Prostate gland (tissue), 2 donors: ENCODE measurements at regions not wholly inside any gene's neighbourhood (a gene's known extent, or its start where the extent isn't known, plus 50 kb on each side); places are given as distances from the start of the nearest gene placed in this dataset.

Experiments used
- POLR2A ChIP-seq: fragments of 450-650 bp; IDR thresholded peaks from one replicate; pipeline ENCODE4 v1.6.1; 2016; ENCODE audit warnings: antibody characterized with exemption, mild to moderate bottlenecking
- TF ChIP-seq, protein P1 (sequence below), 4 experiments: fragments of 200-600 bp in 2 of 4; fragments of 450-650 bp in 2 of 4; sonication (generic) in 2 of 4; IDR thresholded peaks; 1 replicate in 3 of 4; 2 replicates in 1 of 4; pipeline ENCODE4 v1.5.1; 2016 to 2019; ENCODE audit warnings: antibody characterized with exemption in 4 of 4, mild to moderate bottlenecking in 2 of 4, moderate library complexity in 2 of 4

GRCh38 chr4:124092101-124092500, 620.4 kb downstream of the ANKRD50 start:
- TF ChIP-seq, protein P1, sequence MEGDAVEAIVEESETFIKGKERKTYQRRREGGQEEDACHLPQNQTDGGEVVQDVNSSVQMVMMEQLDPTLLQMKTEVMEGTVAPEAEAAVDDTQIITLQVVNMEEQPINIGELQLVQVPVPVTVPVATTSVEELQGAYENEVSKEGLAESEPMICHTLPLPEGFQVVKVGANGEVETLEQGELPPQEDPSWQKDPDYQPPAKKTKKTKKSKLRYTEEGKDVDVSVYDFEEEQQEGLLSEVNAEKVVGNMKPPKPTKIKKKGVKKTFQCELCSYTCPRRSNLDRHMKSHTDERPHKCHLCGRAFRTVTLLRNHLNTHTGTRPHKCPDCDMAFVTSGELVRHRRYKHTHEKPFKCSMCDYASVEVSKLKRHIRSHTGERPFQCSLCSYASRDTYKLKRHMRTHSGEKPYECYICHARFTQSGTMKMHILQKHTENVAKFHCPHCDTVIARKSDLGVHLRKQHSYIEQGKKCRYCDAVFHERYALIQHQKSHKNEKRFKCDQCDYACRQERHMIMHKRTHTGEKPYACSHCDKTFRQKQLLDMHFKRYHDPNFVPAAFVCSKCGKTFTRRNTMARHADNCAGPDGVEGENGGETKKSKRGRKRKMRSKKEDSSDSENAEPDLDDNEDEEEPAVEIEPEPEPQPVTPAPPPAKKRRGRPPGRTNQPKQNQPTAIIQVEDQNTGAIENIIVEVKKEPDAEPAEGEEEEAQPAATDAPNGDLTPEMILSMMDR (IDR thresholded peaks at IDR 0.05), result no peak
- no peak for TF ChIP-seq POLR2A
